OCI-LY1 (cell line): ENCODE measurements at regions not wholly inside any gene's neighbourhood (a gene's known extent, or its start where the extent isn't known, plus 50 kb on each side); places are given as distances from the start of the nearest gene placed in this dataset.

Source experiments
- CTCF ChIP-seq: fragments of 200-600 bp; sonication (generic), shearing (Covaris generic); IDR thresholded peaks from 2 replicates; pipeline ENCODE4 v1.5.1; 2017; ENCODE audit warnings: mild to moderate bottlenecking, antibody characterized with exemption, low read length, moderate library complexity, mixed read lengths
- EZH2 ChIP-seq: fragments of 200-600 bp; sonication (generic), shearing (Covaris generic); IDR thresholded peaks from 2 replicates; pipeline ENCODE4 v1.8.0; 2017; ENCODE audit warnings: borderline replicate concordance, mixed run types, mild to moderate bottlenecking, antibody characterized with exemption, low read length, moderate library complexity, mixed read lengths

- no peak for TF ChIP-seq CTCF
- TF ChIP-seq EZH2 = no peak
Measured at GRCh38 chr10:124308056-124308645, 110.6 kb downstream of the OAT start.
